ENCODE measurements at regions not wholly inside any gene's neighbourhood (a gene's known extent, or its start where the extent isn't known, plus 50 kb on each side); places are given as distances from the start of the nearest gene placed in this dataset.

DNA sequence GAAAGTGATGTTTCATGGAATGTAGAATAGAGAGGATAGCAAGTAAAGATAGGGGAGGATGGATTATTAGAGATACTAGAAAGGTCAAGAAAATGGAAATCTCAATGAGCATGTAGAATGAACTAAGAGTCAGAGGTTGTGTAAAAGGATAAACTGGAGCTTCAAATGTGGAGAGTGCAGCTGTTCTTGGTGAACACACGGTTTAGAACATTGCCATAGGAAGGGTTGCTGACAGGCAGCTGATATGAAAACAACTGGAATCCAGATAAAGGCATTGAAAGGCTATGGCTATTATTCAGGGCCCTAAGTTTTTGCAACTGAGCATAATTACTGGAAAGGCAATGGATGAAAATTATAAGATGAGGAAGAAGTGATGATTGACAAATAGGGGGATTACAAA is 239.6 kb upstream of the VEGFC start:
- WGBS, 4 donors, result 19 to 30% (median 20%) methylated on average over 1 of the region's 1 CpG
- no peaks in the 10 kb centered on the region for H3K4me1 ChIP-seq

DNA sequence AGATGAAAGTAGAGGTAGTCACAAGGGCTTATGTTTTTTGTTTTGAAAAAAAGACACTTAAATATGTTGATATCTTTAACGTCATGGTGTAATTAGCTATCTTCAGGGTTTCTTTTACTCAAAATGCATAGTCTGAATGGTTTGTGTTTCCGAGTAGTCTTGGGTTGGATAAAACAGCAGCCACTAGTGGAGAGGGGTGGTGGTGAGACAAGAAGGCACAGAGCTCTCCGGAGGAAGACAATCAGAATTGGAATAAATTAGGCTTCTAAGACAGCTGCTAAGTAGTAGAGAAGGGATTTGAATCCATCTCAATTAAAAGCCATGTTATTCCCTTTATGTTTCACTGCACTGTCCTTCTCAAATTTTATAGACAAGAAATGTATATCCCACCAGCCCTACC is 240.4 kb upstream of the VEGFC start:
- no peak for ATAC-seq
- Histone ChIP-seq H3K27ac (no peak overlapping the region), H3K9me3 (no peaks in the 10 kb centered on the region), H3K4me3 (no peak overlapping the region), H3K27me3 (no peaks in the 10 kb centered on the region), H3K36me3 (no peaks in the 10 kb centered on the region), H3K4me1 (no peaks in the 10 kb centered on the region)
- intact Hi-C loops (cut with DNase I), result no loop called here
- TF ChIP-seq, protein P1, sequence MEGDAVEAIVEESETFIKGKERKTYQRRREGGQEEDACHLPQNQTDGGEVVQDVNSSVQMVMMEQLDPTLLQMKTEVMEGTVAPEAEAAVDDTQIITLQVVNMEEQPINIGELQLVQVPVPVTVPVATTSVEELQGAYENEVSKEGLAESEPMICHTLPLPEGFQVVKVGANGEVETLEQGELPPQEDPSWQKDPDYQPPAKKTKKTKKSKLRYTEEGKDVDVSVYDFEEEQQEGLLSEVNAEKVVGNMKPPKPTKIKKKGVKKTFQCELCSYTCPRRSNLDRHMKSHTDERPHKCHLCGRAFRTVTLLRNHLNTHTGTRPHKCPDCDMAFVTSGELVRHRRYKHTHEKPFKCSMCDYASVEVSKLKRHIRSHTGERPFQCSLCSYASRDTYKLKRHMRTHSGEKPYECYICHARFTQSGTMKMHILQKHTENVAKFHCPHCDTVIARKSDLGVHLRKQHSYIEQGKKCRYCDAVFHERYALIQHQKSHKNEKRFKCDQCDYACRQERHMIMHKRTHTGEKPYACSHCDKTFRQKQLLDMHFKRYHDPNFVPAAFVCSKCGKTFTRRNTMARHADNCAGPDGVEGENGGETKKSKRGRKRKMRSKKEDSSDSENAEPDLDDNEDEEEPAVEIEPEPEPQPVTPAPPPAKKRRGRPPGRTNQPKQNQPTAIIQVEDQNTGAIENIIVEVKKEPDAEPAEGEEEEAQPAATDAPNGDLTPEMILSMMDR (IDR thresholded peaks at IDR 0.05), result no peak
- no peak for TF ChIP-seq POLR2A (IDR thresholded peaks at IDR 0.05)
- 69 to 74% (median 71%) methylated on average over 3 of the region's 3 CpGs for WGBS, 4 donors
- DNase-seq, result no peak

More for the DNA sequence above, 239.6 kb upstream of the VEGFC start:
- H3K4me3 ChIP-seq, result no peak overlapping the region
- intact Hi-C loops (cut with DNase I), result no loop called here
- no peaks in the 10 kb centered on the region for H3K36me3 ChIP-seq
- no peak for TF ChIP-seq POLR2A (IDR thresholded peaks at IDR 0.05)
- TF ChIP-seq, protein P1 (IDR thresholded peaks at IDR 0.05), result no peak
- ATAC-seq, result no peak
- no peak for DNase-seq
- no peak overlapping the region for H3K27ac ChIP-seq
- no peaks in the 10 kb centered on the region for H3K27me3 ChIP-seq
- H3K9me3 ChIP-seq, result no peaks in the 10 kb centered on the region

DNA sequence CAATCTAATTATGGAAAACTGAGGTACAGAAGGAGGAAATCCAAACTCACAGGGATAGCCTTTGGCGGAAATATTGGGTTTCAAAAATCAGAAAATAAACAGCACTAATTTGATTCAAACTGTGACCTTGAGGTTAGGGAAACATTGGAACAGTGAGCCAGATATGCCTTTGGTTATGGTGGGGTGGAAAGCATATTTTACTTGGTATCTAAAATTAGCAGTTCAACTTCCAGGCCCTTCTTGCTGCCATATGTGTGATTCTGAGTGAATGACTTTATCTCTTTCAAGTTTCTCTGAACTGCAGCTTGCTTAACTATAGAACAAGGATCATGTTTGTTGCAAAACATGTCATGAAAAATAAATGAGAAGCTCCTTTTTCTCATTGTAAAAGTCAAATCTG is 240.9 kb upstream of the VEGFC start:
- WGBS, 4 donors, result 82 to 94% (median 85%) methylated on average over 1 of the region's 1 CpG
- H3K4me1 ChIP-seq, result no peaks in the 10 kb centered on the region

DNA sequence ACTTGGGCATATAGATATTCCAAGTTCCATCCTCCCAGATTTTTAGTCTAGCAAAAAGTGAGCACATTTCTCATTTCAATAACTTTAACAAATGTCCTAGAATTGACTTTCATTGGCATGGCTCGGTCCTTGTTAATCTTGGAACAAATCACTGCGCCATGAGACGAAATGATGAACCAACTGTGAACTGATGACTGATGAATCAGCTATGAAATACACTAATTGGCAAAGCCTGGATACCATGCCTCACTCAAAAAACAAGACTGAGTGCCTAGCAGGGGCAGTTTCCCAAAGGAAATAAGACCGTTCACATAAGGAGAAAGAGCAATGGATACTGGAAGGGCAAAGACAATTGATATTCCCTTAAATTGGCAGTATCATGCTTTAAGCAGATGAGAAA is 248.6 kb upstream of the VEGFC start:
- Histone ChIP-seq H3K4me3 (no peak overlapping the region), H3K36me3 (no peaks in the 10 kb centered on the region), H3K27me3 (no peaks in the 10 kb centered on the region), H3K27ac (no peak overlapping the region), H3K4me1 (no peaks in the 10 kb centered on the region), H3K9me3 (no peaks in the 10 kb centered on the region)
- ATAC-seq (no peak), DNase-seq (no peak)
- no peak for TF ChIP-seq POLR2A (IDR thresholded peaks at IDR 0.05)
- TF ChIP-seq, protein P1 (IDR thresholded peaks at IDR 0.05), result no peak
- WGBS, 4 donors, result 92 to 96% (median 94%) methylated on average over 4 of the region's 4 CpGs
- intact Hi-C loops (cut with DNase I), result loop anchor here in 5 of 10 donors (10.0 kb wide), 3 partner anchors 247 to 1007 kb away; partner anchors contain the start of gene VEGFC (in 3 of the 5)

More for the DNA sequence above, 240.9 kb upstream of the VEGFC start:
- H3K36me3 ChIP-seq, result no peaks in the 10 kb centered on the region
- no peak overlapping the region for H3K4me3 ChIP-seq
- ATAC-seq (no peak), DNase-seq (no peak)
- H3K27me3 ChIP-seq, result no peaks in the 10 kb centered on the region
- H3K27ac ChIP-seq, result no peak overlapping the region
- H3K9me3 ChIP-seq, result no peaks in the 10 kb centered on the region
- intact Hi-C loops (cut with DNase I), result no loop called here
- TF ChIP-seq, protein P1 (IDR thresholded peaks at IDR 0.05), result no peak
- TF ChIP-seq POLR2A (IDR thresholded peaks at IDR 0.05), result no peak

Measured in heart left ventricle (tissue), 16 donors.